Type B pancreatic cell (in vitro differentiated cells): ENCODE measurements at regions not wholly inside any gene's neighbourhood (a gene's known extent, or its start where the extent isn't known, plus 50 kb on each side); places are given as distances from the start of the nearest gene placed in this dataset.
"Not testable (repeated sequence)": the region's sequence is repeated elsewhere in the genome, so short reads cannot be mapped to it uniquely, and the experiment has no call there.

ENCODE experiments used
- DNase-seq: peaks from one replicate; pipeline ENCODE4 v3.0.0; 2021; ENCODE audit warnings: mixed read lengths; ENCODE audit not compliant: unreplicated experiment; ENCODE audit errors: extremely low spot score
- H3K27ac Mint-ChIP-seq: 2 replicates; pipeline ENCODE4 v1.8.0; 2021; ENCODE audit warnings: mild to moderate bottlenecking, mixed read lengths
- H3K27me3 Mint-ChIP-seq: 2 replicates; pipeline ENCODE4 v1.8.0; 2021; ENCODE audit warnings: mixed read lengths
- H3K36me3 Mint-ChIP-seq: 2 replicates; pipeline ENCODE4 v1.8.0; 2021; ENCODE audit warnings: mixed read lengths
- H3K4me1 Mint-ChIP-seq: one replicate; pipeline ENCODE4 v1.8.0; 2021; ENCODE audit warnings: mixed read lengths; ENCODE audit not compliant: unreplicated experiment
- H3K4me3 Mint-ChIP-seq: 2 replicates; pipeline ENCODE4 v1.8.0; 2021; ENCODE audit warnings: mild to moderate bottlenecking, mixed read lengths
- H3K9me3 Mint-ChIP-seq: 2 replicates; pipeline ENCODE4 v1.8.0; 2021; ENCODE audit warnings: mixed read lengths
- CTCF ChIP-seq: fragments of 200-600 bp; sonication (generic); conservative IDR thresholded peaks from 2 replicates; pipeline ENCODE4 v1.5.0; 2021; ENCODE audit warnings: antibody characterized with exemption, mild to moderate bottlenecking

GRCh38 chr4:74505355-74505978 lies 60.5 kb downstream of the AREG start:
- H3K36me3 Mint-ChIP-seq, DNase-seq, H3K9me3 Mint-ChIP-seq, H3K27ac Mint-ChIP-seq, H3K4me1 Mint-ChIP-seq, H3K27me3 Mint-ChIP-seq, H3K4me3 Mint-ChIP-seq: not testable (repeated sequence)

- H3K36me3 Mint-ChIP-seq, H3K9me3 Mint-ChIP-seq, H3K4me1 Mint-ChIP-seq, H3K27ac Mint-ChIP-seq, DNase-seq, H3K4me3 Mint-ChIP-seq, H3K27me3 Mint-ChIP-seq: not testable (repeated sequence)
These were observed 64.4 kb downstream of the AREG start for GRCh38 chr4:74509363-74509762.

GRCh38 chr4:74516303-74516702 lies 71.4 kb downstream of the AREG start:
- Mint-ChIP-seq H3K4me1 (no peaks in the 10 kb centered on the region), H3K9me3 (no peaks in the 10 kb centered on the region), H3K4me3 (no peak overlapping the region), H3K36me3 (no peaks in the 10 kb centered on the region), H3K27ac (no peak overlapping the region), H3K27me3 (peaks cover 3% of the 10 kb centered on the region)
- no peak for TF ChIP-seq CTCF
- DNase-seq: no peak

- Mint-ChIP-seq H3K4me1 (no peaks in the 10 kb centered on the region), H3K4me3 (no peak overlapping the region), H3K27ac (no peak overlapping the region), H3K27me3 (peaks cover 7% of the 10 kb centered on the region), H3K9me3 (no peaks in the 10 kb centered on the region), H3K36me3 (no peaks in the 10 kb centered on the region)
- no peak for DNase-seq
- TF ChIP-seq CTCF: no peak
These were observed 73.1 kb downstream of the AREG start for GRCh38 chr4:74517996-74518395.

- peaks cover 7% of the 10 kb centered on the region for H3K27me3 Mint-ChIP-seq
- H3K4me3 Mint-ChIP-seq: no peak overlapping the region
- no peaks in the 10 kb centered on the region for H3K9me3 Mint-ChIP-seq
- no peaks in the 10 kb centered on the region for H3K36me3 Mint-ChIP-seq
- no peaks in the 10 kb centered on the region for H3K4me1 Mint-ChIP-seq
- no peak overlapping the region for H3K27ac Mint-ChIP-seq
- DNase-seq: no peak
- TF ChIP-seq CTCF: no peak
These were observed 77.5 kb downstream of the AREG start for GRCh38 chr4:74522251-74522991.

- Mint-ChIP-seq H3K4me1 (no peaks in the 10 kb centered on the region), H3K27me3 (peaks cover 7% of the 10 kb centered on the region), H3K9me3 (no peaks in the 10 kb centered on the region), H3K4me3 (no peak overlapping the region), H3K27ac (no peak overlapping the region), H3K36me3 (no peaks in the 10 kb centered on the region)
- DNase-seq: no peak
- no peak for TF ChIP-seq CTCF
These were observed 78.2 kb downstream of the AREG start for GRCh38 chr4:74523096-74523495.
